ENCODE measurements at regions not wholly inside any gene's neighbourhood (a gene's known extent, or its start where the extent isn't known, plus 50 kb on each side); places are given as distances from the start of the nearest gene placed in this dataset.
"Not testable (repeated sequence)": the region's sequence is repeated elsewhere in the genome, so short reads cannot be mapped to it uniquely, and the experiment has no call there.

GRCh38 chr14:28577187-28577586 is 189.4 kb upstream of the FOXG1 start:
- DNase-seq: no peak

DNA sequence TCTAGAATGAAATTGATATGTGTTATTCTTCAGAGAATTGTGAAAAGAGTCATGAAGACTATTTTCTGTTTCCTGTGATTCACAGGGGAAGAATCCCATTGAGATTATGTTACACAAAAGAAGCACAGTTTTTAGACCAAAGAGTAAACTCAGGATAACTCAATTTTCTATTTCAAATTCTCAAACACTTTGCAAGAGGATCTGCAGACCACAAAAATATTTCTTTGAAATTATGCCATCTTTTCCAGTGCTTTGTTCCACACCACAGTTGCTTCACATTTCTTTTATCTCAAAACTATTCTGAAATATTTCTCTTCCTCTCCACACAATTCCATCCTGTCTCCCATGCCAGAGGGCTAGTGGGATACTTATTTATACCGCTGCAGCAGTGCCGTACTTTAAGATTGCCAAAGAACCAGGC is 188.9 kb upstream of the FOXG1 start:
- DNase-seq: no peak

DNA sequence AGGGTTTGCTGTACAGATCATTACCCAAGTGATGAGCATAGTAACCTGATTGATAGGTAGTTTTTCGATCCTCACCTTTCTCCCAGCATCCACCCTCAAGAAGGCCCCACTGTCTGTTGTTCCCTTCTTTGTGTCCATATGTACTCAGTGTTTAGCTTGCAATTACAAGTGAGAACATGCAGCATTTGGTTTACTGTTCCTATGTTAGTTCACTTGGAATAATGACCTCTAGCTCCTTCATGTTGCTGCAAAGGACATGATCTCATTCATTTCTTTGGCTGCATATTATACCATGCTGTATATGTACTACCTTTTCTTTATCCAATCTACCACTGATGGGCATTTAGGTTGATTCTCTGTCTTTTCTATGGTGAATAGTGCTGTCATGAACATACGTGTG is 181.6 kb upstream of the FOXG1 start:
- DNase-seq: no peak

DNA sequence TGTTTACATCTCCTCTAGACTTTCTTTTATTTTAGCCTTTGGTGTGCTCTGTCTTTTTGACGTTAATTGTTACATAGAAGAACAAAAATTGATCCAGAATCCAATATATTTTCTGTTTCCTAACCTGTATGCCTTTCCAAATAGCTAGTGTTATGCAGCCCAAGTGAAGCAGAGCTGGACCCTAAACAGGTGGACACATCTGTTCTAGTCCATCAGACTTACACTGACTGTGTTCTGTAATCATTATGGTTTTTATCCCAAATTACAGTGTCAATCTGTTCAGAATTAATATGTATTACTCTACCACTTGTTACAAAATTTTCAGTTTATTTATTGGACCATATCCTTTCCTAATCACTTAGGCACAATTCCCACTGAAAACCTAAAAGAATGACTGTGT is 176.8 kb upstream of the FOXG1 start:
- no peak for DNase-seq

DNA sequence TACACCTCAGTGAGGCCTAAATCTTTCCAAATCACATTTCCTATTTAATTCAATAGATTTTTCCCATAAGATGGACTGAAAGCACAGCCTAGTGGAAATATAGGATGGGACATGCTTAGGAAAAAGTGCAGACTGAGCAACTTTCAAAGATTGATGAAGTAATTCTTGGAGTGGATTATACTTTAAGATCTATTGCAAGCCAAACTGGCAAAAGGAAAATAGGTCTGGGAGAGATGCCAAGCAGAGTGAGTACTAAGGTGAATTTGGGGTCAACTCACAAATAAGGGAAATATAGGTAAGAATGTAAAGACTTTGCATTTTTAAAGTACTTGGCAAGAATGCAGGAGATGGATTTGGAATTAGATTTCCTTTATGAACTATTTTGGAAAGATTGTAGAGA is 170.2 kb upstream of the FOXG1 start:
- DNase-seq: no peak

DNA sequence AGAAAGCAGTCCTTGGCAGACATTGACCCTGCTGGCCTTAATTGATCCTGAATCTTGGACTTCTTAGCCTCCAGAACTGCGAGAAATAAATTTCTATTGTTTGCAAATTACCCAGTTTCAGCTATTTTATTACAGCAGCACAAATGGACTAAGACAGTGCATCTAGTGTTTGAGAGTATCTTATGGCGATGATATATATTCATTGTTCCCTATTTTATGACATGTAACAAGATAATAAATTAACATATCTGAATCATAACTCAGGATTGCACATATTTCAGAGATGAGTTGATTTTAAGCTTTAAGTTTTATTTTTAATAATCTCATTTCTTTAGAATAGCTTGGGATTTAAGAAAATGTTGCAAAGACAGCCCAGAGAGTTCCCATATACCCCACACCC is 167.4 kb upstream of the FOXG1 start:
- DNase-seq: no peak

GRCh38 chr14:28599605-28600004 is 167.0 kb upstream of the FOXG1 start:
- DNase-seq: no peak

- no peak for DNase-seq
Measured at GRCh38 chr14:28603606-28604005, 163.0 kb upstream of the FOXG1 start.

DNA sequence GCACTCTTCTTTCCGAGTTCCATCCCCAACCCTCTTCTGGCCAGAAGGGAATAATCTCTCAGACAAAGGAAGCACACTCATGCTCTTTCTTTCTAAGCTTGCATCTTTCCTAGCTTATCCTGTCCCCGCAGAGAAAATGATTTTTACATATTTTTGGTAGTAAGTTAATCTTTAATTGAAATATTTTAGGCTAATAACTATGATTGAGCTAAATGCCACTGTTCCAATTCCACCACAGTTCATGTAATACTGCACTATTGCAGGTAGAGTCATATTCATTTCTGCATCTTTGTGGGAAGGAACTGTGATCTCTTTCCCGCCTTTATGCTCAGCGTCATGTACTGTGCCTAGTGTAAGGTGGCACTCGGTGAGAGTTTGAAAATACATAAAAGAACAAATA is 158.9 kb upstream of the FOXG1 start:
- no peak for DNase-seq

GRCh38 chr14:28608443-28608842 is 158.1 kb upstream of the FOXG1 start:
- DNase-seq: peak in 13 of 58 donors; percentile 0 to 21 (median 6)

DNA sequence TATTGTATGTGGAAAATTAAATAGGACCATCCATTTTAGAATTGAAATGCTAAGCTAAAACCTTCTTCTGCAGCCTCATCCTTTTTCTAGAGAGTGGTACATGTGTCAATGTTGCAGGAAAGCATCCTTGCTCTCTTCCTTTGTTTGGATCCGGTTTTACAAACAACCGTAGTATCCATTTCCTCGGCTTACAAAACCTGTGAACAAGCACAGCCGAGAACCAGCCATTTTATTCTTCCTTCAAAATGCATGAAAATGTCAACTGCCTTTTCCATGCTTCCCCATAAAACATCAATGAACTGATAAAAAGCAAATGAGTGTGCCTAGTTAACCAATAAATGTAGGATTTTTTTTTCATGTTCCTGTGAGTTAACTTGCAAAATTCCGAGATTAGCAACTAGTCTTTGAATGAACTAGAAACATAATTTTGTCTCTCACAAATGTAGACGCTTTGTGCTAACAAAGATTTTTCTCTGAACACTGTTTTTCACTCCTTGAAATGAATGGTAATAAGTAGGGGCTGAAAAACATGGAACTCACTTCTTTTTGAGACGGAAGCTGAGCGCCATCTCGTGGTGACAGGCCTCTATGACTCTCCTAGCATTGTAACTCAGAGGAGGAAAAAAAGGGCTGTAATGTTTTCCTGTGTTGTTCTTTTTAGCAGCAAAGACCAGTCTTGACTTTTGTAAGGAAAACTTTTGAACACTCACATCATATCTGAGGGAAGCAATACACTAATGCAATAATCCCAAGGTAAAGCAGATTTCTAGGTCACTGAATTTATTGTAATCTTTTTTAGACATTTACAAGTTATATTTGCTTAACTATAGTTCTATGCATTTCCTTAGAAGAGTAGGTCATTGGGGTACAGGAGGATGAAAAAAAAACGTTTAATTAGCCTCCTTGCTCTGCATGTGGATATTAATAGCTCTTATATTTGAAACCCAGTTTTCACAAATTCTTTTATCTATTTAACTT is 157.4 kb upstream of the FOXG1 start:
- DNase-seq: peak in 54 of 58 donors; percentile 2 to 80 (median 55)

DNA sequence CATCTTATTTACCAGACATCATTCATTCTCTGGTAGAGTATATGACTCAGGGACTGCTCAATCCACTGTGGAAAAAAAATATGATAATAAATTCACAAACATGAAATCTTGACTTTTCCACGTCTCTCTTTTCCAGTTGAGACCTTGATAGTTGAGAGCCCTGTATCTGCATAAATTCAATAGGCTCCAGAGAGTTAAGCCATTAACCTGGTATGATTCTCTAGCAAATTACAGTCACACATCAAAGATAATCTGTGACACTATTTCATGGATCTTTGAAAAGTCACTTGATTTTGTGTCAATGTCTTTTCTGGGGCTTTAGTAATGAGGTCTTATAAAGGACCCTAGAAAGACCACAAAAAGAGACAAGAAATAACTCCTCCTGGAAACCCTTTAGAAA is 154.2 kb upstream of the FOXG1 start:
- DNase-seq: no peak

- DNase-seq: no peak
Measured at GRCh38 chr14:28613532-28613931, 153.1 kb upstream of the FOXG1 start.

DNA sequence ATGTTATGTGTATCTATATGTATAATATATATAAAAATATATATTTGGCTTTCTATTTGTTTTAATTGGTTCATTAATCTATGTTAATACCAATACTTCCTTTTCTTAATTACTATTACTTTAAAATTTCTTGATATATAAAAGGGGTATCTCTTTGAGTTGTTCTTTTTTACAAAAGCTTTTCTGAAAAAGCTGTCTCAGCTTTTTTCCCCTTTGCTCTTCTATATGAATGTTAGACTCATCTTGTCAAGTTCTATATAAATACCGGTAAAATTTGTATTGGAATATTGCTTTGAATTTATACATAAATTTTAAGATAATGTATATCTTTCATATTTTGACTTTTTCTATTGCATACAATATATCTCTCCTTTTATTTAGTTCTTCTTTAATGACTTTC is 139.8 kb upstream of the FOXG1 start:
- no peak for DNase-seq

GRCh38 chr14:28629328-28630004 is 137.1 kb upstream of the FOXG1 start:
- no peak for DNase-seq

- DNase-seq: peak in 1 of 58 donors; percentile 3
Measured at GRCh38 chr14:28630100-28630499, 136.5 kb upstream of the FOXG1 start.

DNA sequence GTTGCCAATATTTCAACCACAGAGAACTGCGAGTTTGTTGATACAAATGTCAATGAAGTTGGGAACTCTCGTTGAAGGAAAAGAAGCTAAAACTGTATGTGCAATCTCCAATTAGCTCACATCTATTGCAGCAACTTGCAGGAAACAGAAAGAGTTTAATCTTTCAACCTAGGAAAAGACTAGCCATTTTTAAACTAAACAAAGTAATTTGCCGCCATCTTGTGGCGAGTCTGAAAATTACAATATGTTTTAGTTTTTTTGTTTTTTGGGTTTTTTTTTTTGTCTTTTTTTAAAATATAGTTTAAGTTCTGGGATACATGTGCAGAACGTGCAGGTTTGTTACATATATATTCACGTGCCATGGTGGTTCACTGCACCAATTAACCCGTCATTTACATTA is 131.2 kb upstream of the FOXG1 start:
- peak in 1 of 58 donors; percentile 3 for DNase-seq

DNA sequence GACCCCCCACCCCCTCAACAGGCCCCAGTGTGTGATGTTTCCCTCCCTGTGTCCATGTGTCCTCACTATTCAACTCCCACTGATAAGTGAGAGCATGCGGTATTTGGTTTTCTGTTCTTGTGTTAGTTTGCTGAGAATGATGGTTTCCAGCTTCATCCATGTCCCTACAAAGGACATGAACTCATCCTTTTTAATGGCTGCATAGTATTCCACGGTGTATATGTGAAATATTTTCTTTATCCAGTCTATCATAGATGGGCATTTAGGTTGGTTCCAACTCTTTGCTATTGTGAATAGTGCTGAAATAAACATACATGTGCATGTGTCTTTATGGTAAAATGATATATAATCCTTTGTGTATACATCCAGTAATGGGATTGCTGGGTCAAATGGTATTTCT is 130.8 kb upstream of the FOXG1 start:
- DNase-seq: not testable (repeated sequence)

- DNase-seq: not testable (repeated sequence)
Measured at GRCh38 chr14:28641189-28641588, 125.4 kb upstream of the FOXG1 start.

GRCh38 chr14:28651148-28651547 is 115.4 kb upstream of the FOXG1 start:
- no peak for DNase-seq

DNA sequence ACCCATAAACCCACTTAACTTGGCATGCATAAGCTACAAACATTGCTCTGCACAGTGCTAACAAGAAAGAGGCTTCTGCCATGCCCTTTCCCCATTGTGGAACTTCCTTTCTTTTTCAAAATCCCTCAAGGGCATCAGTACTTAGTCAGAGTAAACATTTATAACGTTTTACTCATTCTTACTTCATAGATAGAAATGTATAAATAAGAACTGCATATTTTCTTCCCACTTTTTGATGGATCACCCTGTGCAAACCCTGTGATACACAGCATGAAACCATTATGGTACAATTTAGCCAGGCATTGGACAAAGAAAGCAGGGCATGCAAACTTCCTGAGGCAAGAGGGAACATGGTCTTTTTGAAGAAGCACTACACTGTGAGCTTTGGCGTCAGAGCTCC is 113.8 kb upstream of the FOXG1 start:
- DNase-seq: no peak

DNA sequence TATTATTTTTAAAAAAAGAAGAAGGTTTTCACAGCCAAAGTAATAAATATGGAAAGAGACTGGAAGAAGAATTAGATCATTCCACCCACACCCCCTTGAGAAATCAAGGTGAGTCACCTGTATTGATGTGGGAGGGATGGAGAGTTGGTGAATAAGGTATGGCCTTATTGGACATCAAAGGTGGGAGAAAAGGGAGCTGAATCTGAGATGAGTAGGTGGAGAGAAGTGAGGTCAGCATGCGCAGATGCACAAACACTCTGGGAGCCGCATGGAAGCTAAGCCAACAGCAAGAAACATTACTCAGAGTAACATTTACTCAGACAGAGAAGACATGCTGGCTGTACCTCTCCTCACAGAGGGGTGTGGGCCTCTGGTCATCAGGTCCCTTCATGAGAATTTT is 113.1 kb upstream of the FOXG1 start:
- peak in 1 of 58 donors; percentile 0 for DNase-seq

All from anterior cingulate cortex (tissue), 58 donors.